H4 (cell line): ENCODE measurements at regions not wholly inside any gene's neighbourhood (a gene's known extent, or its start where the extent isn't known, plus 50 kb on each side); places are given as distances from the start of the nearest gene placed in this dataset.
A peak's percentile ranks its signal among the peaks of the same experiment; 100 is the strongest.
"Not testable (repeated sequence)": the region's sequence is repeated elsewhere in the genome, so short reads cannot be mapped to it uniquely, and the experiment has no call there.

Experiments
- DNase-seq: peaks from one replicate; pipeline ENCODE4 v3.0.0-alpha.2; 2015; ENCODE audit warnings: low spot score

DNA sequence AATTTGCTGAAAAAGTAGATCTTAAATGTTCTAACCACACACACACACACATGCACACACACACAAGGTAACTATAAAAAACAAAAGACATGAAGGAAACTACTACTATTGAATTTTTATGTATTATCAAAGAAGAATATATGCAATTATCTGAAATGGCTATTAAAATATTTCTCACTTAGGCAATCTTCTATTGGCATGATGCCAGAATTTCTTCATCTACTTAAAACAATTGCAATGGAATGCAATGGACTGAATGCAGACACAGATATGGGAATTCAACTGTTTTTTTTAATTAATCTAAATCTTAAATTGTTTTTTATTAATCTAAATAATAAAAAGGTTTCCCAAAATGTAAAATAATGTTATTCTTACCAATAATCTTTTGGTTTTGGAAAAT is 152.6 kb upstream of the SMLR1 start:
- no peak for DNase-seq

DNA sequence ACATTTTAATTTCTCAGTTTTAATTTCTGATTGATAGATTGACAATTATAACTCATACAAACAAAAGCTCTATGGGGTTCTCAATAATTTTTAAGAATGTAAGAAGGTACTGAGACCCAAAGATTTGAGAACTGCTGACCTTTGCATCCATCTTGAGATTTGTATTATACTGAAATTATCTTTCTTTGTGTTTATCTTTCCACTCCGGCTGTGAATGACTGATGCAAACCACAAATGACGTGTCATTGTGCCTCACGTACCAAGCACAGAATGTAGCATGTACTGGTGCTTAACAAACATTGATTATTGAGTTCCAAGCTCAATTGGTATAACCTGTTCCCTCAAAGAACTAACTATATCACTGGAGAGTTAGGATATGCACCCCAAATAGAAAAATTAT is 152.1 kb upstream of the SMLR1 start:
- DNase-seq: peak; percentile 23

DNA sequence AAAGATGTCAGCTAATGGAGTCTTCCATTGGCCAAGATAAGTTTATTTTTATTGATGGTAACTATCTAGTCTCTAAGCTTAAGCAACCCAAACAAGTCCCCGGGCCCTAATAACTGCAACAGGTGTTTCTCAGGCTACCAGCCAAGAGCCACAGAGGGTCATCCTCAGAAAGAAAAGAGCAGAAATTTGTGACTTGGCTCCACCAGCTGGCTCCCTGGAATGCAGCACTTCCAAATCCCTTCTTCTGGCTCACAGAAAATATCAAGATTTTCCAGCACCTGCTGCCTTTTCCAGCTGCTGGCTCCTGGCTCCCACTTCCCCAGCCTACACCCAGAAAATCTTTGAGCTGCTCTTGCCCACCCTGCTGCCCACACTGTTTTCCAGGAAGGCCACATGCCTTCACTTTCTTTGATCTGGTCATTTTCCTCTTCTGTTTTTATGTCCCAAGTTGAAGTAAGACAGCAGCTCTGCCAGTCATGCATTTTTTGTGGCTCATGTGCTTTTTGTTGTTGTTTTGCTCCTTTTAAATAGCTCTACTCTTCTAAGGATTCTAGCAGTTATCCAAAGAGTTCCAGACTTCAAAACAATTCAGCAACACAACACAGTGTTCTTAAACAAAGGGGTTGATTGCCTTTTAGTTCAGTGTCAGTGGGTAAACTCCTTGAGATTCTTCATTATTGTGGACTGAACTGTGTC is 151.0 kb upstream of the SMLR1 start:
- DNase-seq: no peak

GRCh38 chr6:130676773-130677144 is 150.4 kb upstream of the SMLR1 start:
- DNase-seq: no peak

DNA sequence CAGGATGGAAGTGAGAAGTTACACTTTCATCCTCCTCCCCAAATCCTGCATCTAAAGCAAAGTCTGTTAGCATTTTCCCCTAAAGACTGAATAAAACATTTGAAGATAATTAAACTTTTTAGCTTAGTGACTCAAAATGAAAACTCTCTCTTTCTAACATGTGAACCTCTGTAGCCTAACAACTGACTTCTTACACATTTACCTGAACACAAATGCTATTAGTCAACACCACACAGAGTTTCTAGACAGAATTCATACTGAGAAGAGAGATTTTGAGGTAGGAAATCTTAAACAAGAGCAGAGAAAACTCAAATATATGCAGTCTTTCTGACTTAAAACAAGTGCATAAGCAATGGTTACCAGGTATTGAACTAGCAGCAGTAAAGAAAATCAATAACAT is 149.9 kb upstream of the SMLR1 start:
- DNase-seq: no peak

DNA sequence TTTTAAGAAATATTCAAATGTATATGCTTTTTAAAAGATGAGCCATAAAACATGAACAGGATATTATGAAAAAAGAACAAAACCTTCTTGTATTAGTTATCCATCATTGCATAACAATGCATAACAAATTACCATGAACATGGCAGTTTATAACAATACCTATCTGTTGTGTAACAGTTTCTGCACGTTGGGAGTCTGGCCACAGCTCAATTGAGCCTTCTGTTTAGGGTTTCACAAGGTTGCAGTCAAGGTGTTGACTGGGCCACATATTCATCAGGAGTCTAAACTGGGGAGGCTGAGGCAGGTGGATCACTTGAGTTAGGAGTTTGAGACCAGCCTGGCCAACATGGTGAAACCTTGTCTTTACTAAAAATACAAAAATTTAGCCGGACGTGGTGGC is 149.4 kb upstream of the SMLR1 start:
- no peak for DNase-seq

GRCh38 chr6:130679684-130680083 is 147.5 kb upstream of the SMLR1 start:
- no peak for DNase-seq

- no peak for DNase-seq
These were observed 147.1 kb upstream of the SMLR1 start for GRCh38 chr6:130680116-130680515.

DNA sequence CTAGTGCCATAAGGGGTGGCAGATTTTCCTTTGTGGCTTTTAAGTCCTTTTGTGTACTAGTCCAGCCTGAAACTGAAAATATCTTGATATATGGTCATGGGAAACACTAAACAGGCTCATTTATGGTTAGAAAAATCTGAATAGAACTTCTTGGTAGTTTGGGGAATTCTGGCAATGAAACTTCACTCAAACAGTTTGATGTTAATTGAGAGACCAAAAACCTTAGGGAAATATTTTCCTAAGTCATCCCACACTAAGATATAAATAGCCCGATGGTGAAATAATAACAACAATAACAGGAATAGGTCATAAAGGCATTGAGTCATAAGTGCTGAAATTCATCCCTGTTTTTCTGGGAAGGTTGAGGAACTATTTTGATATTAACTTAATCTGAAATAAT is 146.2 kb upstream of the SMLR1 start:
- peak; percentile 5 for DNase-seq

DNA sequence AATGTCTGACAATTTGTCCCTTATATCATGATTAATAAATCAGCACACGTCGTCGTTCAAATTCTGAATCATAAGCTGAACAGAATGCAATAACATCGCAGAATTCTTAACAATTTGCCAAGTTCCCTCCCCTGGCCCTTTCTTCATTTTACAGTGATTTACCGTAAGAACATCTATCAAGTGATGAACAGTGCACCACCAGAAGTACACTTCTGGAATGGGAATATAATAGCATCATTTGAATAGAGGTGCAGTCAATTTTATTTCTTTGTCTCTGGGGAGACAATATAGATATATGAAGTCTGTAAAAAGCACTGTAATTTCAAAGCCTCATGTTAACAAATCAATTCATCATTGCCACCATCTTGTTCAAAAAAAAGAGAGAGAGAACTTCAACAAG is 145.1 kb upstream of the SMLR1 start:
- no peak for DNase-seq

- no peak for DNase-seq
These were observed 143.3 kb upstream of the SMLR1 start for GRCh38 chr6:130683761-130684517.

- no peak for DNase-seq
These were observed 134.5 kb upstream of the SMLR1 start for GRCh38 chr6:130692659-130693058.

GRCh38 chr6:130693944-130694343 is 133.3 kb upstream of the SMLR1 start:
- no peak for DNase-seq

DNA sequence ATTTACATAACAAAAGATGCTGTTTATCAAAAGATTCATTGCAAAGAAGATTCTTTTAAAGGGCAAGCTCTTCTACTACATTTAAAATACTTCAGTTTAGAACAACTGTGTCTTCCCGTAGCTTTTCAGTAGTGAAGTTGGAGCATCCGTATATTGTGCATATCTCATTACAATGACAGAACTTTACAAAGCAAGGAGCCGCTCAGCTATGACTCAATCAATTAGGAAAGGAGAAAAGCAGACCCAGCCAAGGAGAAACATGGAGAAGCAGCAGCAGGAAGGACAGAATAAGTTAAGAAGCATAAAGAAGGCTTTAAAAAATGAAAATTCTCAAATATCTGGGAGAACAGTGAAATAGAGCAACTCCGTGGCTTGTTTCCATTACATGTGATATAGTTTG is 132.6 kb upstream of the SMLR1 start:
- DNase-seq: no peak

DNA sequence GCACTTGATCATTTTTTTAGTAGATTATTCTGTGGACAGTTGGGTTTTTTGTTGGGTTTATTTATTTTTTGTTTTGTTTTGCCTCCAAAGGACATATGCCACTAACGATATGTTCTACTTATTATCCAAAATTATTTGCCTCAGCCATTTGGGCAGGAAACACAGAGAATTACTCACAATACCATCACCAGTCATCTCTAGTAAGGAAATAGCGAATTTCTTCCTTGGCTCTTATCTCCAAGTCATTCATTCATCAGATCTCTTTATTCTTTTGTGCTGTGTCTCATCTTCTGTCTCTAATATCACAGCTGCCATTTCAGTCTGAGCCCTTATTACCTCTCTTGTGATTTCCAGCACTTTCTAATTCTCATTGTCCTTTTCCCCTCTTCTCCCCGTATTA is 130.4 kb upstream of the SMLR1 start:
- no peak for DNase-seq

DNA sequence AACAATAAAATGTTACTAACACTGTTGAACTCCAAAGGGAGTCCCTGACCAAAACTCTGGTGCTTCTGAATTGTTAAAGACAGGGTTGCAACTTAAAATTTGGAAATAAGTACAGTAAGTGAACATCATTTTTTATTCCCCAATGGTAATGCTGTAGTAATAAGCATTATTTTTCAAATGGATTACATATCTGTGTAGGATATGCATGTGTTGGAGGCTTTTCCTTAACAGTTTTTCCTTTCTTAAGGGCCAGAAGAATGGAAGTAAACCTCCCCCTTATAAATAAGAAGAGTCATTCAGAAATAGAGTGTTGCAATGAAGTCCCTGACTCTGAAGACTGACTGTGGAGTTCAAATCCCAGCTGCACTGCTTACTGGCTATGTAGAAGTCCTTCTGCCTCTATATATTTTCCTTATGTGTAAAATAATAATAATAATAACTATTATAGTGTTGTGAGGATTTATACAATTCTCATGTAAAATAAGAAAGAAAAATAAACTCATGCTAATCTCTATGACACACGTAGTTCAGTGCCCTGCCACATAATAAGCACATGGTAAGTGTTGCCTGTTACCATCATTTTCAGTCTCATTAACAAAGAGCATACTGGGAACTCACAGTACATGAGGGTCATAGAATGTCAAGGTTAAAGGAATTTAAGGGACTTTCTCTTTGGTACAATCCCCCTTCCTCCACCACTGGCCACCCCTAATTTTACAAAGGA is 129.8 kb upstream of the SMLR1 start:
- DNase-seq: no peak

- DNase-seq: peak; percentile 27
These were observed 129.1 kb upstream of the SMLR1 start for GRCh38 chr6:130697995-130698535.

- no peak for DNase-seq
These were observed 127.5 kb upstream of the SMLR1 start for GRCh38 chr6:130699742-130700141.

- no peak for DNase-seq
These were observed 126.8 kb upstream of the SMLR1 start for GRCh38 chr6:130700397-130700796.

GRCh38 chr6:130708338-130708737 is 118.9 kb upstream of the SMLR1 start:
- peak; percentile 74 for DNase-seq

GRCh38 chr6:130711641-130712040 is 115.6 kb upstream of the SMLR1 start:
- DNase-seq: not testable (repeated sequence)

DNA sequence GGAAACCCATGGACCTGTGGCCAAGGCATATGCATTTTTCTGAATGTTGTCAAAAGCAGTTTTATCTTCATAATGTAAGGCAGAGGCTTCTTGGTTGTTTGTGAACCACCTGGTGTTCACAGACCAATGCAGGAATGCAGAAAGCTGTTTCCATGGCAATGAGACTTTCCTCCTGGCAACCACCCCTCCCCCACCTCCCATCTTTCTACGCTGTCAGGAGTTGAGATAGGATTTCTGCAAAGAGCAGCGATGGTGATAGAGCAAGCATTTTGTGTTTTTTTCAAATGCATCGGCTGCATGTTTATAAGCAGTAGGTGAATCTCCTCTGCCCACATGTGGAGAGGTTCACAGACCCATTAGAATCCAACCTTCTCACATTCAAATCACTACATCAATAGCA is 114.1 kb upstream of the SMLR1 start:
- no peak for DNase-seq

DNA sequence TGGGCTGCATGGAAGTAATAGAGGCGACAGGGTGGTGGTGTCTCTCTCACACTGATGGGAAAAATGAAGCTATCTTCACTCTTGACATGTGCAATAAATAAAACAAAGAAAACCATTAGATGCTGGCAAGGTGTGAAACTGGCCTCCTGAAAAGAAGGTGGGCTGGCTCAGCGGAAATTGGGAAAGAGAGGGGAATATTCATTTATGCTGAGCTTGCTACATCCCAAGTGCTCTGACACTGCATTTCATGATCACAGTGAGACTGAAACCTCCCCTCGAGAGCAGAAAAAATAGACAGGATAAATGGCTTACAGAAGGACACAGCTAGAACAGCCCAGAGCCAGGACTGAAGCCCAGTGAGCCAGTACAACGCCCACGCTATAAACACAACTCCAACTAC is 112.1 kb upstream of the SMLR1 start:
- no peak for DNase-seq
